Endometrial microvascular endothelial cells (primary cell): ENCODE measurements at regions not wholly inside any gene's neighbourhood (a gene's known extent, or its start where the extent isn't known, plus 50 kb on each side); places are given as distances from the start of the nearest gene placed in this dataset.

Experiments
- in situ Hi-C: cut with HindIII; loops from 2 replicates; pipeline ENCODE4 v1.10.0; 2017; ENCODE audit warnings: low sequenced_read_pairs, low pct_unique_long_range_greater_than_20kb; ENCODE audit errors: inconsistent ontology term

GRCh38 chr13:105063676-105064075 lies 1471.8 kb downstream of the EFNB2 start:
- in situ Hi-C loops, result no loop called here

DNA sequence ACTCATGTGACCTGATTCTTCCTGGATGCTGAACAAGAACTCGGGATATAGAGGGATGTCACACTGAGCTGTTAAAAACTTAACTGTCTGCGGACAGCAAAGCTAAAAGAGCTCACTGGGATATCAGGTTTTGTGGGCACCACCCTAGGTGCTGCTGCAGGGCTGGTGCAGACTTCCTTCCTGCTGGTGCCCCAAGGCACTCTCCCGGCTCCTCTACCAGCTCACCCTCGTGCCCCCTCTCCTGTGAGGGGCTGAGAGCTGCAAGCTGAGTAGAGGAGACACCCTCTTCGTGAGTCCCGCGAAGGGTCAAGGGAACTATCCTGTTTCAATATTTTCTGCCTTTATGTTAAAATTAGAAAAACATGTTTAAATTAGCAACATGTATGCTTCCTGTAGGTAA lies 1475.7 kb downstream of the EFNB2 start:
- in situ Hi-C loops, result no loop called here

DNA sequence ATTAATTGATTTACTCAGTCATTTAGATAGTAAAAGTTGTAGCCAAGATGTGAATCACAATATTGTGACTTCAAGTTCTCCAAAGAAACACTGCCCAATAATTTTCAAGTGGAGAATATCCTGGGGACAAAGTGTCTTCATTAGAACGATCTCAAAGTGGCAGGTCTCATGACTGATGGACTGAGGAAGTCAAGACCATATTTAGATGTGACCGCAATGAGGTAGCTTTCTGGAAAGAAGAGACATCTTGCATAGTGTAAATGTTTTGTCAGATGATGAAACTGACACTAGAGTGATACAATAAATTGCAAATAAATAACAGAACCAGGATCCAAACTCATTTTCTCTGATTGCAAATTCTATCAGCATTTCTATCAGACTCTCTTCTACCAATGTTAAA lies 1476.9 kb downstream of the EFNB2 start:
- in situ Hi-C loops, result no loop called here

GRCh38 chr13:105052711-105053110 lies 1482.8 kb downstream of the EFNB2 start:
- in situ Hi-C loops, result no loop called here

DNA sequence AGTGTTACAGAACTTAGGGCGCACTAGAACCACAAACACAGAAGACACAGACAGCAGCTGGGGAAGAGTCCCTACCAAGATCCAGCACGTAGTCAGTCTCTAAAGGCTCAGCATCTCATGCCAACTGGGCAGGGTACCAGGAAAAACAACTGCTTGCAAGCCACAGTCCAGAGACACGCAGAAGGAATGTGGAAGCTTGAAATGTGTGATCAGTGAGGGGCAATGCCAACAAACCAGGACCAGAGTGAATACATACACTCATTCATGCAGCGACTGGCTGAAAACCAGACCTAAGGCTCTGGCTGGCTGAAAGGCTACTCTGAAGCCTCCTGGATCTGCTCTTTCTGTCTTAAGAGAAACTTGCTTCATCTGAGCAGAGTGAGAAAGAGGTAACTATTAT lies 1484.8 kb downstream of the EFNB2 start:
- in situ Hi-C loops, result no loop called here

DNA sequence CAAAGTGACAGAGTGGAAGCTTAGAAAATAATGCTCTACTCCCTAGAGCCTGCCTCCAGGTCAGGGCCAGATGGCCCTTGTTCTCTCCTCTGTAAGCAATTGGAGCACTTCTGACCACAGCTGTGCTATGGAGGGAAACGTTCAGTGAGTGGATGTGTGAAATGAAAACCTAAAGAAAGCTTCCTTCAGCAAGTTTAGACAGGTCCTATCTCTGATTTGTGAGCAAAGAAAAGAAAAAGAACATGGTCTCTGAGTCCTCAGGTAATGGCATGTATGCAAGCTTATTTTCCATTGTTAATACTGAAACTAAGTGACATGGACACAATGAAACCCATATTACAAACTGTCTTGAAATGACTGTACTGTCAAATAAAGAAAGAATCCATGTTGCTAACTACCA lies 1486.8 kb downstream of the EFNB2 start:
- in situ Hi-C loops, result no loop called here

DNA sequence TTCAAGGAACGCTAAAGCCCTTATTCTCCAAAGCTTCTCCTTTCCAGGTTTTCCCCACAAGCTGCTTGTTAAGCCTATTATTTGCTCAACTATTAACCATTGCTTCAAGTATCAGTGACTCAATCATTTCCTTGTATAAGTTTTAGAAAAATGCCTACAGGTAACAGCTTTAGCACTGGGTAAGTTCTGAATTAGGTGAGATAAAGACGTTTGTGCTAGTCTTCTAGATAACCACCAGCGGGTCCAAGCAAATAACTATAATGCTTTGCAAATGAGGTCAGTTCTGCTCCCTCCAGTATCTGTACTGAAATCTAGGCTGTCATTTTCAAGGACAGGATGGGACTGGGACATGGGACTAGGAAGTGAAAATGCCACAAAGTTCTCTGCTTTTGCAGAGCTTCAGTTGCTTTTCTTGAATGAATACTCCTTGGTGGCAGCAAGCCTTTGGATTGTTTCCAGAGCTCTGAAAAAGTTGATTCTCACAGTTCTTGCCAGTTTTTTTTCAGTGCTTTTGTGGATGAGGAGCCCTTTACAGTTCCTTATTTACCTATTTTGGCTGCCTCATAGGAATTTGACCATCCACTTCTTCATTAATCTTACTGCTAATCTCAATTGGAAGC lies 1487.7 kb downstream of the EFNB2 start:
- in situ Hi-C loops, result no loop called here

DNA sequence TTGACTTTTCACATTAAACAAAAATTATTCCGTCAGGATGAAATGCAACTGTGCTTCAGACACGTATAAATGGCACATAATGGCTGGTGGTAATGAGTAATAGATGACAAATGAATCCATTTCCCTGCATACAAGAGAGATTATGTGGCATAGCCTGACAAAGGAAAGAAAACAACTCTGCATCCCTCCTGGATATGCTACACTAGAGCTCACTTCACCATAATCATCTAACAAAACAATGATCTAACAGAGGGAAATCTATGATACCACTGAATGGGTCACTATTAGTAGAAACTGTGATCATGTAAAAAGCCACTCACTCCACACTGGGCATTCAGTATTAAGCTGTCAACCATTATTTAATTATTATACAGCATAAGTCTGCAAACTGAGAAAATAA lies 1498.4 kb downstream of the EFNB2 start:
- in situ Hi-C loops, result no loop called here

GRCh38 chr13:105035092-105035491 lies 1500.4 kb downstream of the EFNB2 start:
- in situ Hi-C loops, result no loop called here

- in situ Hi-C loops, result no loop called here
Measured at GRCh38 chr13:105033999-105034398, 1501.5 kb downstream of the EFNB2 start.

DNA sequence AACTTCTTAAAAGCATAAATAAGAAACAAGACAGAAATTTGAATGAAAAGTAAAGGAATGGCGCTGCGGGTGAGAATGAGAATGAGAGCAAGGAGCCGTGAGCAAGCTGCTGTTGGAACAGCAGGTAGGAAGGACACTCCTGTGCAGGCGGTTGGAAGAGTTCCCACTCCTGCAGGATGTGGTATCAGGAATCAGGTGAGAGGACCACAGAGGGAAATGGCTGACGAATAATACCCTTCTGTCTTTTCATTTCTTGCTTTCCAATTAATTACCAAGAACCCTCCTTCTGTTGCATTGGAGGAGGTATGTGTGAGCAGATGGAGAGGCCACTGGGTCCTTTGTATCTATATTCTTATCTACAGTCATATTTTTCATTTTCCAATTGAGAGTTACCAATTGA lies 1504.2 kb downstream of the EFNB2 start:
- in situ Hi-C loops, result no loop called here

DNA sequence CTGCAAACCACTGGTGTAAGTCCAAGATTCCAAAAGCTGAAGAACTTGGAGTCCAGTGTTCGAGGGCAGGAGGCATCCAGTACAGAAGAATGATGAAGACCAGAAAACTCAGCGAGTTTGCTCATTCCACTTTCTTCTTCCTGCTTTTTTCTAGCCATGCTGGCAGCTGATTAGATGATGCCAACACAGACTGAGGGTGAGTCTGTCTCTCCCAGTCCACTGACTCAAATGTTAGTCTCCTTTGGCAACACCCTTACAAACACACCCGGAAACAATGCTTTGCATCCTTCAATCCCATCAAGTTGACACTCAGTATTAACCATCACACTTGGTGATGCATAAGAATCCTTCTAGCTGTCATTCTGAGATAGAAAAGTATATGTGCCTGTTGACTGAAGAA lies 1504.6 kb downstream of the EFNB2 start:
- in situ Hi-C loops, result no loop called here

DNA sequence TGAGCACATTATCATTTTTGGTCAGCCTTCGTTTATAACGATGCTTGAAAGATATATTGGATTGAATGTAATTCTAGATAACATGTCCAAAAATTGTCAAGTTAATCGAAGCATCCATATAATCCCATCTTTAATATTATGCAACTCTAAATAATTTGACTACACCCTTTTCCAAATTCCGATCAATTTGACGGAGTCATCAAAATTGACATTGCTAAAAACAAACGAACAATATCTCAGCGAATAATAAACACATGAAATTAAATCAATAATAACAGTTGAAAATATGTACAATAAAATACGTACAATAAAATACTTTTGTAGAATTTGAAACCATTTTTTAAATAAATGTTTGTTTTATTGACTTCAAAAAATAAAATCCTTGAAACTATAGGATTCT lies 1516.4 kb downstream of the EFNB2 start:
- in situ Hi-C loops, result no loop called here

- in situ Hi-C loops, result no loop called here
Measured at GRCh38 chr13:105016266-105016665, 1519.2 kb downstream of the EFNB2 start.

DNA sequence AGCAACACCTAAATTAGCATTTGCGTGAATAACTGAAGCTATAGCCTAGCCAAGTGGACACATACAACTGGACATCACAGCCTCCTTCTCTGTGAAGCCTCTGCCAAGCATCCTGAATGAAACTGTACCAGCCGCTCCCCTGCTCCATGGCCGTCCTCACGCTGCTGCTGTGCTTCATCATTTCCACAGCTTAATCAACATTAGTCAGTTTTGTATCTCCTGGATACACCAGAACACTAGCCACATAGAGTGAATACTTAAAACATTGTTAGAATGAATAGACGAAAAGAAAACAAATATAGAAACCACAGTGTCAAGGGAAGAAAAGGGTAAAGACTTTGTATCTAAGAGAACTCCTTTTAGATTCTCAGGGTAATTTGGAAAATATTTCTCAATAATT lies 1526.9 kb downstream of the EFNB2 start:
- in situ Hi-C loops, result no loop called here

GRCh38 chr13:105007166-105007808 lies 1528.2 kb downstream of the EFNB2 start:
- in situ Hi-C loops, result no loop called here

GRCh38 chr13:104996022-104996421 lies 1539.4 kb downstream of the EFNB2 start:
- in situ Hi-C loops, result no loop called here

DNA sequence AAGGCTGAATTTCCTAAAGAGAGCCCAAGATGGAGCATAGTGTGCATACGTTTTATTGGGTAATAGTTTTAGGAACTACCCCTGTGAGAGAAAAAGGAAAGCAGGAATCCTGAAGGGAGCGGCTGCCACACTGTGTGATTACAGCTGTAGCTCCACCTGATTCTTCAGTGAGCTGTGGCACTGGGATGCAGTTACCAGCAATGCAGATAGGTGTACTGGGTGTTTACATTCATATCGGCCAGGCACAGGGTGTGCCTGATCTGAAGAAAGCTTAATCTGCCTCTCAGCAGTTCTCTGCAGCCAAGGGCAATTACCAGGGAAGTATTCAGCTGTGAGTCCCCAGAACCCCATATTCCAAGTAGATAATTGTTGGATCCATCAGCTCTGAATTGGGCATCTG lies 1541.8 kb downstream of the EFNB2 start:
- in situ Hi-C loops, result no loop called here

DNA sequence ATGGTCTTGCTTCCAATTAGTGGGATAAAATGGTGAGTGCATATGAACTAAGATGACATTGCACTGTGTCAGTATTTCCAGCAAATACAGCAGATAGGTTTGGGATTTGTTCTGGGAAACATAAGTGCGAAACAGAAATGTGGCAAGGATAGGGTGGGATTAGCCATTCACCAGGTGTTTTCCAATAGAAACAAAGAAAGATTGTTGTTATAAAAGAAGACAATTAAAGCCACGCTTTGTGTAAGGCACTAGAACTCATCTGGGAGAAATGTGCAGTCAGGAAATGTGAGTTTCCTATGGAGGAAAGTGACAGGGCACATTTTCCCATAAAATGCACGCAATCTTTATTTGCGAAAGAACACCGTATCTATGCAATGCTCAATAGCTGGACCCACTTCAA lies 1547.8 kb downstream of the EFNB2 start:
- in situ Hi-C loops, result no loop called here

GRCh38 chr13:104984296-104984818 lies 1551.1 kb downstream of the EFNB2 start:
- in situ Hi-C loops, result no loop called here

- in situ Hi-C loops, result no loop called here
Measured at GRCh38 chr13:104983601-104984000, 1551.9 kb downstream of the EFNB2 start.
